ENCODE measurements at regions not wholly inside any gene's neighbourhood (a gene's known extent, or its start where the extent isn't known, plus 50 kb on each side); places are given as distances from the start of the nearest gene placed in this dataset.

GRCh38 chrX:142860944-142861343 lies 164.8 kb upstream of the SPANXN4 start:
- no peak for TF ChIP-seq POLR2A (IDR thresholded peaks at IDR 0.05)
- TF ChIP-seq CTCF (IDR thresholded peaks at IDR 0.05) = no peak

Data from stomach (tissue), 4 donors.